IMR-90 (cell line): ENCODE measurements at regions not wholly inside any gene's neighbourhood (a gene's known extent, or its start where the extent isn't known, plus 50 kb on each side); places are given as distances from the start of the nearest gene placed in this dataset.

Experiments used
- ATAC-seq: fragments of 200-7000 bp; cut with Tn5 transposase; 2 replicates; pipeline ENCODE4 v1.9.1; 2020; ENCODE audit warnings: low read depth, mild to moderate bottlenecking, moderate library complexity
- BruUV-seq: library from RNA; stranded (reverse); fragments of 400-500 nt; replicated peaks from 2 replicates; lab custom pipeline; 2021; lab: Mats Ljungman, UMichigan
- CTCF ChIA-PET: fragments of 300-600 bp; formaldehyde crosslinking; extraction: SDS; loops from one replicate; lab custom pipeline; 2021; ENCODE audit warnings: antibody characterized with exemption; lab: Yijun Ruan, JAX
- POLR2A ChIA-PET: fragments of 300-600 bp; sonication (Branson Sonifier 250); formaldehyde crosslinking; loops from one replicate; lab custom pipeline; 2022; ENCODE audit warnings: antibody characterized with exemption; ENCODE audit not compliant: unreplicated experiment; lab: Charles Lee
- DNase-seq: peaks from one replicate; pipeline ENCODE4 v3.0.0; 2013
- H2AFZ ChIP-seq: replicated peaks from 2 replicates; pipeline ENCODE3; 2013; ENCODE audit warnings: low read length, mild to moderate bottlenecking; ENCODE audit not compliant: poor library complexity
- H2AK5ac ChIP-seq: 2 replicates; pipeline ENCODE4 v1.6.1; 2013; ENCODE audit warnings: low read depth, low read length, inconsistent platforms
- H2AK9ac ChIP-seq: replicated peaks from 2 replicates; pipeline ENCODE3; 2013; ENCODE audit warnings: mild to moderate bottlenecking, low read depth, low read length, moderate library complexity; ENCODE audit not compliant: poor library complexity
- H2BK120ac ChIP-seq: 2 replicates; pipeline ENCODE4 v1.6.1; 2013; ENCODE audit warnings: low read depth, low read length, inconsistent platforms
- H2BK15ac ChIP-seq: 3 replicates; pipeline ENCODE4 v1.6.1; 2013; ENCODE audit warnings: low read depth, low read length, inconsistent platforms
- H2BK20ac ChIP-seq: 2 replicates; pipeline ENCODE4 v1.6.1; 2013; ENCODE audit warnings: low read depth, mild to moderate bottlenecking, inconsistent platforms, low read length, moderate library complexity
- H2BK5ac ChIP-seq: 2 replicates; pipeline ENCODE4 v1.6.1; 2013; ENCODE audit warnings: mild to moderate bottlenecking, low read depth, low read length, inconsistent platforms; ENCODE audit not compliant: poor library complexity, severe bottlenecking
- H3K14ac ChIP-seq: replicated peaks from 2 replicates; pipeline ENCODE4 v1.6.1; 2013; ENCODE audit warnings: low read depth, low read length, inconsistent platforms
- H3K18ac ChIP-seq: 2 replicates; pipeline ENCODE4 v1.6.1; 2013; ENCODE audit warnings: low read depth, low read length, control low read depth
- H3K23ac ChIP-seq: 2 replicates; pipeline ENCODE4 v1.6.1; 2013; ENCODE audit warnings: low read depth, low read length, inconsistent platforms
- H3K27ac ChIP-seq: 2 replicates; pipeline ENCODE4 v1.5.1; 2013; ENCODE audit warnings: mild to moderate bottlenecking, control low read depth, low read length; ENCODE audit not compliant: insufficient read depth
- H3K27me3 ChIP-seq: 2 replicates; pipeline ENCODE4 v1.6.1; 2013; ENCODE audit warnings: low read length; ENCODE audit not compliant: control insufficient read depth, insufficient read depth
- H3K36me3 ChIP-seq: 2 replicates; pipeline ENCODE4 v1.6.1; 2013; ENCODE audit warnings: low read length, mixed read lengths; ENCODE audit not compliant: control insufficient read depth, insufficient read depth
- H3K4ac ChIP-seq: 2 replicates; pipeline ENCODE4 v1.6.1; 2013; ENCODE audit warnings: low read depth, low read length, inconsistent platforms
- H3K4me1 ChIP-seq: 2 replicates; pipeline ENCODE4 v1.6.1; 2013; ENCODE audit warnings: low read length, mixed read lengths; ENCODE audit not compliant: control insufficient read depth, insufficient read depth
- H3K4me2 ChIP-seq: 2 replicates; pipeline ENCODE4 v1.6.1; 2013; ENCODE audit warnings: low read depth, mild to moderate bottlenecking, control low read depth, low read length, moderate library complexity
- H3K4me3 ChIP-seq: 2 replicates; pipeline ENCODE4 v1.5.1; 2013; ENCODE audit warnings: low read depth, mild to moderate bottlenecking, control low read depth, low read length, moderate library complexity; ENCODE audit not compliant: insufficient read depth
- H3K56ac ChIP-seq: 2 replicates; pipeline ENCODE4 v1.6.1; 2013; ENCODE audit warnings: low read length, inconsistent platforms; ENCODE audit not compliant: insufficient read depth; ENCODE audit errors: extremely low read depth
- H3K79me1 ChIP-seq, 2 experiments: 2 replicates each; pipeline ENCODE4 v1.6.1; 2013; ENCODE audit warnings: low read length in 2 of 2, inconsistent platforms in 1 of 2, low read depth in 1 of 2
- H3K9ac ChIP-seq: 2 replicates; pipeline ENCODE4 v1.6.1; 2013; ENCODE audit warnings: low read depth, low read length, control low read depth
- H3K9me1 ChIP-seq: 2 replicates; pipeline ENCODE4 v1.6.1; 2013; ENCODE audit warnings: low read length, inconsistent platforms; ENCODE audit not compliant: insufficient read depth
- H3K9me3 ChIP-seq: 2 replicates; pipeline ENCODE4 v1.6.1; 2013; ENCODE audit warnings: low read length; ENCODE audit not compliant: control insufficient read depth, insufficient read depth
- H4K20me1 ChIP-seq: 2 replicates; pipeline ENCODE4 v1.6.1; 2013; ENCODE audit warnings: low read length, inconsistent platforms; ENCODE audit not compliant: insufficient read depth
- H4K5ac ChIP-seq: 2 replicates; pipeline ENCODE4 v1.6.1; 2013; ENCODE audit warnings: mild to moderate bottlenecking, low read depth, low read length, control low read depth
- H4K8ac ChIP-seq, 2 experiments: 2 replicates each; pipeline ENCODE4 v1.6.1; 2013; ENCODE audit warnings: low read depth in 2 of 2, low read length in 2 of 2, control low read depth in 1 of 2, inconsistent platforms in 1 of 2
- H4K91ac ChIP-seq: 2 replicates; pipeline ENCODE4 v1.6.1; 2013; ENCODE audit warnings: low read depth, low read length, inconsistent platforms; ENCODE audit not compliant: insufficient read depth
- BHLHE40 ChIP-seq: fragments of 150-350 bp; IDR thresholded peaks from 2 replicates; pipeline ENCODE4 v1.6.1; 2016; ENCODE audit warnings: mild to moderate bottlenecking, low read depth, low read length
- CEBPB ChIP-seq: IDR thresholded peaks from 2 replicates; pipeline ENCODE4 v1.6.1; 2012; ENCODE audit warnings: low read depth, low read length, improper control_type of control experiment
- CHD1 ChIP-seq: IDR thresholded peaks from 2 replicates; pipeline ENCODE4 v1.6.1; 2012; ENCODE audit warnings: low read depth, low read length, improper control_type of control experiment
- CTCF ChIP-seq: conservative IDR thresholded peaks from 2 replicates; pipeline ENCODE4 v1.5.1; 2012; ENCODE audit warnings: mild to moderate bottlenecking, low read depth, low read length, improper control_type of control experiment
- ELK1 ChIP-seq: fragments of 150-350 bp; IDR thresholded peaks from 2 replicates; pipeline ENCODE4 v1.6.1; 2016; ENCODE audit warnings: low read depth, mild to moderate bottlenecking, low read length, moderate library complexity, borderline replicate concordance
- FOS ChIP-seq: fragments of 150-350 bp; IDR thresholded peaks from 2 replicates; pipeline ENCODE4 v1.6.1; 2016; ENCODE audit warnings: low read depth, low read length
- MAFK ChIP-seq: IDR thresholded peaks from 2 replicates; pipeline ENCODE4 v1.6.1; 2012; ENCODE audit warnings: low read depth, low read length, improper control_type of control experiment
- MAZ ChIP-seq: IDR thresholded peaks from 2 replicates; pipeline ENCODE4 v1.6.1; 2012; ENCODE audit warnings: low read depth, mild to moderate bottlenecking, low read length, improper control_type of control experiment, moderate library complexity, borderline replicate concordance
- MXI1 ChIP-seq: IDR thresholded peaks from 2 replicates; pipeline ENCODE4 v1.6.1; 2012; ENCODE audit warnings: low read depth, mild to moderate bottlenecking, low read length, moderate library complexity, borderline replicate concordance
- NFE2L2 ChIP-seq: fragments of 150-350 bp; IDR thresholded peaks from 2 replicates; pipeline ENCODE4 v1.6.1; 2016; ENCODE audit warnings: low read depth, mild to moderate bottlenecking, low read length
- POLR2A ChIP-seq: IDR thresholded peaks from 2 replicates; pipeline ENCODE4 v1.6.1; 2012; ENCODE audit warnings: mild to moderate bottlenecking, low read depth, low read length
- RAD21 ChIP-seq: IDR thresholded peaks from 2 replicates; pipeline ENCODE4 v1.6.1; 2012; ENCODE audit warnings: low read length, improper control_type of control experiment
- RCOR1 ChIP-seq: IDR thresholded peaks from 2 replicates; pipeline ENCODE4 v1.6.1; 2012; ENCODE audit warnings: mild to moderate bottlenecking, low read length, improper control_type of control experiment; ENCODE audit not compliant: insufficient replicate concordance
- RFX5 ChIP-seq: IDR thresholded peaks from 2 replicates; pipeline ENCODE4 v1.8.0; 2012; ENCODE audit warnings: low read depth, mild to moderate bottlenecking, low read length, moderate library complexity
- SMC3 ChIP-seq: fragments of 150-350 bp; IDR thresholded peaks from 2 replicates; pipeline ENCODE4 v1.6.1; 2016; ENCODE audit warnings: low read depth, mild to moderate bottlenecking, antibody characterized with exemption, low read length, moderate library complexity
- USF2 ChIP-seq: fragments of 150-350 bp; IDR thresholded peaks from 2 replicates; pipeline ENCODE4 v1.6.1; 2017; ENCODE audit warnings: mild to moderate bottlenecking, antibody characterized with exemption, low read length, low read depth
- WGBS, 2 experiments: methylation state at CpG; one replicate each; pipeline versions ENCODE4 v1.1.5 to v1.1.7; 2013; ENCODE audit warnings: missing lambda C conversion rate in 2 of 2; ENCODE audit not compliant: insufficient read length in 1 of 2; ENCODE audit errors: extremely low coverage in 2 of 2; 5-methylcytosine and 5-hydroxymethylcytosine counted together
- dilution Hi-C: fragments of 300-500 bp; cut with HindIII; formaldehyde crosslinking; loops from one replicate; pipeline ENCODE4 v1.14.3; 2018; ENCODE audit warnings: low sequenced_read_pairs; ENCODE audit not compliant: unreplicated experiment
- in situ Hi-C: fragments of 300-500 bp; cut with MboI; formaldehyde crosslinking; loops from 3 replicates; pipeline ENCODE4 v1.14.3; 2019; ENCODE audit warnings: low sequenced_read_pairs, inconsistent platforms, mixed read lengths
- intact Hi-C: fragments of 100-400 bp; cut with micrococcal nuclease; formaldehyde crosslinking; loops from 2 replicates; pipeline ENCODE4 v1.10.0; 2022

- Histone ChIP-seq H3K23ac (no peak overlapping the region), H2BK5ac (no peak overlapping the region), H3K36me3 (no peaks in the 10 kb centered on the region), H4K5ac (no peak overlapping the region), H3K4me3 (no peak overlapping the region), H2BK15ac (no peak overlapping the region), H2BK120ac (no peak overlapping the region), H3K79me1 (no peaks in the 10 kb centered on the region), H2BK20ac (no peak overlapping the region), H3K27me3 (no peaks in the 10 kb centered on the region), H3K4ac (no peak overlapping the region), H2AK5ac (no peak overlapping the region), H2AFZ (no peak overlapping the region), H3K14ac (no peak overlapping the region), H3K9me3 (peaks cover 4% of the 10 kb centered on the region), H3K4me1 (no peaks in the 10 kb centered on the region), H3K18ac (no peak overlapping the region), H4K8ac (no peak overlapping the region), H3K9me1 (no peaks in the 10 kb centered on the region), H3K27ac (no peak overlapping the region), H3K4me2 (no peak overlapping the region), H4K91ac (no peak overlapping the region), H3K56ac (no peak overlapping the region), H3K9ac (no peak overlapping the region), H2AK9ac (no peak overlapping the region), H4K20me1 (no peaks in the 10 kb centered on the region)
- ATAC-seq (no peak), DNase-seq (no peak)
- no CpG with 5 or more reads among the region's 3 CpGs for WGBS, 2 experiments
- ChIA-PET CTCF (no interaction called here), POLR2A (no interaction called here)
- intact Hi-C loops = no loop called here
- no peak for TF ChIP-seq ELK1
- no peak for TF ChIP-seq SMC3
- no peak for TF ChIP-seq CEBPB
- TF ChIP-seq RAD21 = no peak
- no peak for TF ChIP-seq CTCF
- no peak for TF ChIP-seq MAFK
- no peak for TF ChIP-seq USF2
- no peak for TF ChIP-seq NFE2L2
- no peak for TF ChIP-seq FOS
- TF ChIP-seq RFX5 = no peak
- TF ChIP-seq POLR2A = no peak
- no peak for TF ChIP-seq BHLHE40
- no peak for TF ChIP-seq MXI1
- no peak for TF ChIP-seq MAZ
- TF ChIP-seq CHD1 = no peak
- TF ChIP-seq RCOR1 = no peak
- dilution Hi-C loops = no loop called here
- no TSS peak for BruUV-seq
- in situ Hi-C loops = no loop called here
Measured at GRCh38 chr2:60002183-60002867, 551.1 kb downstream of the BCL11A start.
